ENCODE measurements at regions not wholly inside any gene's neighbourhood (a gene's known extent, or its start where the extent isn't known, plus 50 kb on each side); places are given as distances from the start of the nearest gene placed in this dataset.
A peak's percentile ranks its signal among the peaks of the same experiment; 100 is the strongest.

DNA sequence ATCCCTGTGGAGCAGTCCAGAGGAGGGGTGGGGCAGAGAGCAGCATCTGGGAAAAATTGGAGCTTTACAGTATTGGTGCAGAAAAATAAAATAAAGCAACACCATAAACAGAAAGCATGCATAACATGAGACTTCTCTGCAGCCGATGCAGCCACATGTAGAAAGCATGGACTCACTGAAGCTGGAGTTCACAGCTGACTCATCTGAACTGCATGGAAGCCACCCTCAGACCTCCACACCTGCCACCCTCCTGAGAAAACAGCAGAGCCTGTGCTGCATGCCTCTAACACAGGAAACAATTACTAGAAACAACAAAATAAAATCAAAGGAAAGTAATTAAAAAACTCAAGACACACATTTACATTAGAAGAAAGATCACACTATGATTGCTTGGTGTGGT lies 169.4 kb upstream of the ALKAL2 start:
- peaks cover 4% of the 10 kb centered on the region for H3K36me3 Mint-ChIP-seq (ENCODE audit: low read depth)
- H3K27me3 Mint-ChIP-seq: peaks cover 81% of the 10 kb centered on the region
- H3K27ac Mint-ChIP-seq: peak overlapping the region; percentile 74
- H3K4me1 Mint-ChIP-seq: peaks cover 29% of the 10 kb centered on the region
- DNase-seq: no peak
- no peak for ATAC-seq
- no peak overlapping the region for H3K4me3 Mint-ChIP-seq
- H3K9me3 ChIP-seq (ENCODE audit: control insufficient read depth, low read length, poor library complexity, severe bottlenecking): no peaks in the 10 kb centered on the region

DNA sequence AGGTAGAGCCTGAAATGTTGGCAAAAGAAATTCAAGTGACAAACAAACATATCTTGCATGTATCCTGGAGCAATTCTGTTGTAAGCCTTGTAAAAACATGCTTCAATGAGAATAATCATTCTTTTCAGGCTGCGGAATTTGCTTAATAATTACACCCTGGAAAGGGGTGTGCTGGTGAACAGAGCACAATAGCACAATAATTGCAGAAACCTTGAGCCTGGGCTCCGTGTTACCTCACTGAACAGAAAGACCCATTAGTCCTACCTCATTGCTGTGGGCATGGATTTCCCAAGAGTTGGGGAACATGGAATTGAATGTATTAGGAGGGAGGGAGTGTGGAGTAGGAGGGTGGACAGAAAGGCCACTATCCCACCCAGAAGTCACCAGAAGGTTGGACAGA lies 168.0 kb upstream of the ALKAL2 start:
- H3K36me3 Mint-ChIP-seq (ENCODE audit: low read depth): peaks cover 4% of the 10 kb centered on the region
- H3K27me3 Mint-ChIP-seq: peaks cover 84% of the 10 kb centered on the region
- H3K9me3 ChIP-seq (ENCODE audit: control insufficient read depth, low read length, poor library complexity, severe bottlenecking): no peaks in the 10 kb centered on the region
- H3K27ac Mint-ChIP-seq: no peak overlapping the region
- DNase-seq (no peak), ATAC-seq (no peak)
- peaks cover 21% of the 10 kb centered on the region for H3K4me1 Mint-ChIP-seq
- no peak overlapping the region for H3K4me3 Mint-ChIP-seq

DNA sequence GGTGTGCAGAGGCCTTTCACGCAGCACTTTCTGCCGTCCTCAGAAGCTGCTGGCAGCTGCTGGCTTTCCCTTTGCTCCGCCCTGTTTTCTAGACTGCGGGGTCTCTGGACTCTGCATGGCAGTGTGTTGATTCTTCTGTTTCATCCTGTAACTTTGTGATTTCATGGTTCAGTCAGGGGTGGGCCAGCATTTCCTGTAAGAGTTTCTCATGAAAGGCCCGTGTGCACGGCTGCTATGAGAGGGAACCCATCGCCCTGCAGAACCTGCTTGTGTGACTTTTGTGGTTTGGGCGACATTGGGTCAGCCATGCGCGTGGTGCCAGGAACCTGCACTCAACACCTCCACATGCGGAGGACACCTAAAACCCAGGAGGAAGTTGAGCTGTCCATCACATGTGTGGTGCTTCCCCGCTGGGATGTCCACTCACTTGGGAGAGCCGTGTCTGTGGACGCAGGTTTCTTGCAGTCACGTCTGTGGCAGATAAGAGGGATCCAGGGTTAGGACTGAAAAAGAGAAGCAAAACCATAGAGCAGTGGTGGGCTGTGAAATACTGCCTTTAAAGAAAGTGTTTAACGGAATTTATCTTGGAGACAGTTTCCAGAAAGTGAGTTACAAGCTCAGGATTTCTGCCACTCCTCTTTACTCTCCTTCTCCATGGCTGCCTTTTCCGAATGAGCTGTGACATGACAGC lies 167.3 kb upstream of the ALKAL2 start:
- Mint-ChIP-seq H3K27me3 (peaks cover 77% of the 10 kb centered on the region), H3K4me1 (peaks cover 13% of the 10 kb centered on the region), H3K27ac (no peak overlapping the region), H3K36me3 (ENCODE audit: low read depth) (peaks cover 4% of the 10 kb centered on the region), H3K4me3 (no peak overlapping the region)
- ATAC-seq (no peak), DNase-seq (no peak)
- H3K9me3 ChIP-seq (ENCODE audit: control insufficient read depth, low read length, poor library complexity, severe bottlenecking): no peaks in the 10 kb centered on the region

DNA sequence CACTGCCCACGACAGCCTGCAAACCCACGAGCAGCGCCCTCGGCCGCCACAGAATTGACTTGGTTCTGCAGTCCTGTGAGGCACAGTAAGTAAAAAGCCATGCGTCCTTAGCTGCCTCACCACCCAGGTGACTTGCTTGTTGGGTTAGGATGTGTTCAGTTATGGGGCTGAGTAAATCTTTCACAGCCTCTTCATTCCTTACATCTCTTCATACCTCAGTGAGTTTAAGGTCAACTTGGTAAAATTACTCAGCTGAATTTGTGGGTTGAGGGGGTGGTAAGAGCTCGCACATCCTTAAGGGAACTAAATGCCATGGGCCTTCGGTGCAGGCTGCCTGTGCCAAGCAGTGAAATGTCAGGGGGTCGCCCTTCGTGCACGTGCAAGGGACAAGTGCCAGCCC lies 165.2 kb upstream of the ALKAL2 start:
- Mint-ChIP-seq H3K27ac (no peak overlapping the region), H3K36me3 (ENCODE audit: low read depth) (peaks cover 4% of the 10 kb centered on the region), H3K4me3 (no peak overlapping the region), H3K4me1 (peaks cover 8% of the 10 kb centered on the region), H3K27me3 (peaks cover 61% of the 10 kb centered on the region)
- no peaks in the 10 kb centered on the region for H3K9me3 ChIP-seq (ENCODE audit: control insufficient read depth, low read length, poor library complexity, severe bottlenecking)
- DNase-seq (no peak), ATAC-seq (no peak)

DNA sequence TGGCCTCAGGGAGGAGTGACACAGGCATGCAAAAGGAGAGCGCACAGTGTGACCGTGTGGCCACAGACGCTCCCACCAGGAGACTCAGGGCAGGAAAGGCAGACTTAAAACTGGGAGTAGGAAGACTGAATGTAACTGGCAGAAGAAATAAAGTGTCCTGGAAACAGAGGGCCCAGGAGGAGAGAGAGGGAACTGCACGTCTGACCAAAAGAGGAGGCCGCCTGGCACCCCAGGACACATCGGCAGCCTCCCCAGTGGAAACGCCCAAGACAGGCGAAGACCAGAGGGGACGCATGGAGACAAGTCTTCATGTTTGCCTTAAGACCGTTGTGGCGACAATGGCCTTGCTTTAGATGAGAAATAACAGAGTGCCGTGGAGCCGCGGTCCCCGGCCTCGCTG lies 163.6 kb upstream of the ALKAL2 start:
- H3K4me1 Mint-ChIP-seq: no peaks in the 10 kb centered on the region
- H3K27ac Mint-ChIP-seq: no peak overlapping the region
- no peaks in the 10 kb centered on the region for H3K9me3 ChIP-seq (ENCODE audit: control insufficient read depth, low read length, poor library complexity, severe bottlenecking)
- H3K4me3 Mint-ChIP-seq: peak overlapping the region; percentile 31
- peaks cover 45% of the 10 kb centered on the region for H3K27me3 Mint-ChIP-seq
- no peaks in the 10 kb centered on the region for H3K36me3 Mint-ChIP-seq (ENCODE audit: low read depth)
- ATAC-seq (no peak), DNase-seq (no peak)

DNA sequence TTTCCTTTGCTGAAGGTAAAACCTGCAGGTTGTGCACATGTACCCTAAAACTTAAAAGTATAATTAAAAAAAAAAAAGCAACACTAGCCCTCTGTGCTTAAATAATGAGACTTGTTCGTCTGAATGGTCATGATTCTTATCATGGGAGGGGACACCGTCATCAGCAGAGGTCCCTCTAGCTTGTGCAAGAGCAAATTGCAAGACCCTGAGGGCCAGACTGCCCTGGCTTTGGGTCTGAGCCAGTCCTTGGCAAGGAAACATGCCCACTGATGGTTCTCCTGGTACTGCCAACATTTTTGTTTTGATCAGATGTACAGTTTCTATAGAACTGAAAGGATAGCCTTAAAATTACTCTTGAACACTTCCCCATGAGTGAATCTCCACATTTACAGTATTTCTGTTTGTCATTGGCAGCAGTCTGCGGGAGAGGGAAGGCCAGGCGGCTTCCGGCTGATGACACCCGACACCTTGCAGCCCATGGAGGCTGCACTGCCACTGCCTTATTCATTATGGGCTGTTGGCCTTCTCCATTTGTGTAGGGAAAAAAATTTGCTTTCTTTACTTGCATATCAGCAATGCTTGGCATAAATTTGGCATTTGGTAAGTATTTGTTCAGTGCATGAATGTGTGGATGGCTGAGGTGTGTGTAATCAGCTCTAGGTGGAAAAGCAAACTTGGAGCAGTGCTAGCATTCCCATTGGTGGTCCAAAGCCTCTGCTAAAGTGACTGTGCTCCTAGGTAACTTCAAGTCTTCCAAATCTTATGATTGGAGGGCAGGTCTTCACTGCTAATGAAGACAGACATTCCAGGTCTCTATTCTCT lies 161.6 kb upstream of the ALKAL2 start:
- ATAC-seq (no peak), DNase-seq (no peak)
- H3K4me1 Mint-ChIP-seq: no peaks in the 10 kb centered on the region
- H3K36me3 Mint-ChIP-seq (ENCODE audit: low read depth): no peaks in the 10 kb centered on the region
- H3K4me3 Mint-ChIP-seq: no peak overlapping the region
- H3K27ac Mint-ChIP-seq: no peak overlapping the region
- H3K9me3 ChIP-seq (ENCODE audit: control insufficient read depth, low read length, poor library complexity, severe bottlenecking): no peaks in the 10 kb centered on the region
- H3K27me3 Mint-ChIP-seq: peaks cover 26% of the 10 kb centered on the region

DNA sequence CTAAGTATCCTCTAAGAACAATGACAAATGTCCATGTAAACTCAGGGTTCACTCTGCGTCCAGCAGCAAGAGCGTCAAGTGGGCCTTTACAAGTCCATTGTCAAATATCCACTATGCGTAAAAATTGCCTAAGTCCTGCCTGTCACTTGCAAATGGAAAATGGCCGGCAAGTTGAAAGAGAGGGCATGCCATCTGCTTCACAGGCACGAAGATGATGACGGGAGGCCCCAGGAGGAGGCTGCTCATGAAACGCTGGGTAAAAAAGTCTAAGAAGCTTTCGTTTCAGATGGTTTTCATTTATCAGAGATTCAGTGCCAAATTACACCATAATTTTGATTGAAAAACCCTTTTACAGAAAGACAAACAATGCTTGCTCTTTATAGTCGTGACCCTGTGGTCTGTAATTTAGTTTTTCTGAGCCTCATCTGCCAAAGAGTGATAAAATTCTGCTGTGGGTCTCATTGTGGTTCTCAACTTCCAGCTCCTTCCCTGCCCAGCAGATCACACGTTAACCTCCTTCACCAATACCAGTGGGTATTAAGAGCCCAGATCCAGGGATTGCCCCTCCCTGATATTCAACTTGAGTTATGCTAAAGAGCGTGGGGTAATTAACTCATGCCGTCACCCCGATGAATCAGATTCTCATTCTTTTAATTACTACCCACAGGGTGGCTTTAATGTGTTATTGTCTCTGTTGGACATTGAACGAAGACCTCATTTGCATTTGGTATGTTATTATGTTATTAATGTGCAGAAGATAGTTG lies 160.2 kb upstream of the ALKAL2 start:
- ATAC-seq: no peak
- Mint-ChIP-seq H3K27ac (no peak overlapping the region), H3K4me1 (no peaks in the 10 kb centered on the region), H3K4me3 (no peak overlapping the region), H3K27me3 (peaks cover 18% of the 10 kb centered on the region), H3K36me3 (ENCODE audit: low read depth) (no peaks in the 10 kb centered on the region)
- no peaks in the 10 kb centered on the region for H3K9me3 ChIP-seq (ENCODE audit: control insufficient read depth, low read length, poor library complexity, severe bottlenecking)
- no peak for DNase-seq

DNA sequence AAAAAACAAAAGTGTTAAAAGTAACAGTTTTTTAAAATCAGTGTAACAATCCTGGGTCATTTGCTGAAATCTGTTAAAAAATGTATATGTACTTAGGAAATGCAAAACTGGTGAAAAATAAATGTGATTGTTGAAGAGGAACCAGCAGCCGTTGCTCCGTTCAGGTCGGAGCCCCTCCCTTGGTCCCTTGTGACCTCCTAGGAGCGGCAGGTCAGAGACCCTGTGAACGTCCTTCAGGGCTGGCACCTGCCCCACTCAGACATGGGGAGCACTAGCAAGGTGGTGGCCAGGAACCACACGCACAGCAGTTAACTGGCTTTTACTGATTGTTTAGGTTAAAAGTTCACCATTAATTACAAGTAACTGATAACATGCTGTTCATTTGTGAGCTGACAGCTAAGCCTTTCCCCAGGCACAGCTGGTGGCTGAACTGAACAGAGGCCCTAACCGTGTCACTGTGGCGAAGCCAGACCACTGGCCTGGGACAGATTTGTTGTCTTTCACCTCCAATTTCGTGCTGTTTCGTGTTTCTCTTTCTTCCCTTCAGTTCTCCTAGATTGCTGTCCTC lies 159.2 kb upstream of the ALKAL2 start:
- Mint-ChIP-seq H3K4me1 (no peaks in the 10 kb centered on the region), H3K27ac (no peak overlapping the region), H3K4me3 (no peak overlapping the region), H3K36me3 (ENCODE audit: low read depth) (no peaks in the 10 kb centered on the region), H3K27me3 (peaks cover 14% of the 10 kb centered on the region)
- no peak for ATAC-seq
- no peak for DNase-seq
- no peaks in the 10 kb centered on the region for H3K9me3 ChIP-seq (ENCODE audit: control insufficient read depth, low read length, poor library complexity, severe bottlenecking)

DNA sequence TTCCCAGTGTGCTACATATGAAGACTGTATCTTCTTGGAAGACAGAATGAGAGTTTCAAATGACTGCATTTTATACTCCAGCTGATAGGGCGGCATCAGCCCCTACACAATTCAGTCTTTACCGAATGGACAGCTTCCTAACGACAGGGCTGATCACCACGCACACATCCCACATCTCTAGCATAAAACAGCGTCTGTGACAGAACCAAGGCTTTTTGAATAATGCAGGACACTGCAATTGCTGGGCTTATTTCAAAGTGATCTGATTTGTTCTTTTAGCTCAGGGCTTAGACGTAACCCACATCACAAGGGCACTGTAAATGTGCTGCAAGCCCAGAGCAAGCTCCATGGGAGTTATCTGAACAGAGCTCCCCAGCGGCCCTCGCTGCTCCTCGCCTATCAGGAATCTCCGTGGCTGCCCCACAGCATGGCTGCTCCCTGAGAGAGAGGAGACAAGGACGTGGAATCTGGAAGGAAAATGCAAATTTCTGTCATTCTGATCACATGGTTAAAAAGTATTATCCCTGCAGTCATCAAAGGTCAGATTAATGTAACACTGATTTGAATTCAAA lies 158.5 kb upstream of the ALKAL2 start:
- no peak for DNase-seq
- Mint-ChIP-seq H3K27ac (no peak overlapping the region), H3K4me3 (no peak overlapping the region), H3K4me1 (no peaks in the 10 kb centered on the region), H3K27me3 (peaks cover 7% of the 10 kb centered on the region), H3K36me3 (ENCODE audit: low read depth) (no peaks in the 10 kb centered on the region)
- ATAC-seq: no peak
- no peaks in the 10 kb centered on the region for H3K9me3 ChIP-seq (ENCODE audit: control insufficient read depth, low read length, poor library complexity, severe bottlenecking)

DNA sequence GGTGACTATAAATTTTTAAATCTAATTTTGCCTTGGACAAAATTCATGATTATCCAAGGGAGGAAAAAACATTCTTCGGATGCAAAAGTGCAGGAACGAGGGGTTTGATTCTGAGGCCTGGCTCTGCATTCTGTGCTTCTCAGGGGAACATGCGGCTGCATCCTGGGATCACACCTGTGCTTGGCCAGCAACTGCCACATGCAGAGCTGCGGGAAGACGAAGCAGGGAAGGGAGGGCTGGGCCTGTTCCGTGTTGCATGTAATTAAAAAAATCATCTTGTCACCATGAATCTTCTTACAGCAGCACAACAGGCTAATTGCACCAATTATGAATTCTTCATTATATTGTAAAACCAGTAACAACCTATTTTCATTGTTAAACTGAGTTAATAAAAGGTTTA lies 158.0 kb upstream of the ALKAL2 start:
- no peak overlapping the region for H3K4me3 Mint-ChIP-seq
- ATAC-seq (no peak), DNase-seq (no peak)
- no peaks in the 10 kb centered on the region for H3K9me3 ChIP-seq (ENCODE audit: control insufficient read depth, low read length, poor library complexity, severe bottlenecking)
- no peaks in the 10 kb centered on the region for H3K36me3 Mint-ChIP-seq (ENCODE audit: low read depth)
- H3K27me3 Mint-ChIP-seq: peaks cover 6% of the 10 kb centered on the region
- H3K4me1 Mint-ChIP-seq: no peaks in the 10 kb centered on the region
- H3K27ac Mint-ChIP-seq: no peak overlapping the region

DNA sequence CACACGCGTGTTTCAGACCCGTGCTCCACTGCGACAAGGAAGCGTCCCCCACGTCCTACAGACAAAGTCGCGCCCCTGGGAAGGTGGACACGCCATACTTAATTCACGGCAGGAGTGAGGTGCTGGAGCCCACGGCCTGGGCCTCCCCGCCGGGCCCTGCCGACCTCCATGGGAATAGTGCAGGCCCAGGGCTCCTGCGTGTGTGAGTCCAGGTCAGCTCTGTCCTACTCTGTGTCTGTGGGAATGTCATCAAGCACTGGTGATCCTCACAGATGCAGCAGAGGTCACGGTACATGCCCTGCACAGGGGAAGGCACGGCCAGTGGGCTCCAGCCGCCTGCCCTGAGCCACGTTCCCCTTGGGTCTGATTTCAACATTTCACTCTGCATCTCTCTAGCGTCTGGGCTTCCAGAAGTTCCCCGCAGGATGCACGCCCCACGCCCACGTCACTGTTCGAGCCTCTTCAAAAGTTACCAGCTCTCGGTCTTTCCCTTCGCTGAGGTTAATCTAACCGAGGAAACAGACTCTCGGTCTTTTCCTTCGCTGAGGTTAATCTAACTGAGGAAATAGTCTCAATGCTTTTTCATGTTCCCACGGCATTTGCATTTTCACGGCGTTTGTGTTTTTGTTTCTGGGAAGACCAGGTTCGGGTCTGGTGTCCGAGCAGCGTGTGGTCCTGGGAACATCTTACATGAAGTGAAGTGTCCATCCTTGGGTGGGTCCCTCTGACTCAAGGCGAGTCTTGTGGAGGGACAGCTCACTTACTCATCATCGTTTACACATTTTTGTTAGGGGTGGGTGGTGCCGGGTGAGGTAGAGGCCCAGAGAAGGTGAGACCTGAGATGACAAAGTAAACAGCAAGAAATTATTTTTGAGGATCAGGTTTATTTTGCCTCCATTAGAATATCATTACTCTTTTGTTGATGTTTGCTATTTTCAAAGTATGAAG lies 157.3 kb upstream of the ALKAL2 start:
- no peaks in the 10 kb centered on the region for H3K9me3 ChIP-seq (ENCODE audit: control insufficient read depth, low read length, poor library complexity, severe bottlenecking)
- H3K27ac Mint-ChIP-seq: no peak overlapping the region
- ATAC-seq (peak; percentile 87), DNase-seq (no peak)
- H3K36me3 Mint-ChIP-seq (ENCODE audit: low read depth): no peaks in the 10 kb centered on the region
- peaks cover 10% of the 10 kb centered on the region for H3K27me3 Mint-ChIP-seq
- peaks cover 3% of the 10 kb centered on the region for H3K4me1 Mint-ChIP-seq
- H3K4me3 Mint-ChIP-seq: no peak overlapping the region

DNA sequence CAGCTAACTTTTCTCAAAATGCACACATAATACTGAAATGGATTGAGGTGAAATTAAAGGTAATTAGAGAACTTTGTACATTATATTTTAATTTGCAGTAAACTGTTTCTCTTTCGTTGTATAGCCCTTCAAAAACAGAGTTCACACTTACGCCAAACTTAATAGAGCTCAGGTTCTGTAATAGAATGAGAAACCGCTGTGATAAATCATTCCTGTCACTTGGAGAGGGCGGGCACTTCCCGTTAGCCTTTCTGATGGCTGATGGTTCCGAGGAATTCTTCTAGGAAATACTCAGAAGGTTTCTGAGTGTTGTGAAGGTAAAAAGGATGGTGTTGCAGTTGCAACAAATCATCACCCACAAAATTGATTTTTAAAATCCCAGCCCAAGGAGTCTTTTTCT lies 155.8 kb upstream of the ALKAL2 start:
- Mint-ChIP-seq H3K27ac (peak overlapping the region; percentile 79), H3K36me3 (ENCODE audit: low read depth) (peaks cover 3% of the 10 kb centered on the region), H3K4me1 (peaks cover 3% of the 10 kb centered on the region), H3K27me3 (peaks cover 10% of the 10 kb centered on the region), H3K4me3 (no peak overlapping the region)
- ATAC-seq (no peak), DNase-seq (no peak)
- no peaks in the 10 kb centered on the region for H3K9me3 ChIP-seq (ENCODE audit: control insufficient read depth, low read length, poor library complexity, severe bottlenecking)

All from T-helper 17 cell (primary cell).